ENCODE measurements at regions not wholly inside any gene's neighbourhood (a gene's known extent, or its start where the extent isn't known, plus 50 kb on each side); places are given as distances from the start of the nearest gene placed in this dataset.
"Not testable (repeated sequence)": the region's sequence is repeated elsewhere in the genome, so short reads cannot be mapped to it uniquely, and the experiment has no call there.

GRCh38 chr18:997499-997898 lies 92.8 kb downstream of the ADCYAP1 start:
- no peak for DNase-seq

GRCh38 chr18:998936-999335 lies 94.3 kb downstream of the ADCYAP1 start:
- no peak for DNase-seq

GRCh38 chr18:1002653-1003178 lies 98.0 kb downstream of the ADCYAP1 start:
- DNase-seq: peak; percentile 87

GRCh38 chr18:1003499-1003898 lies 98.8 kb downstream of the ADCYAP1 start:
- no peak for DNase-seq

GRCh38 chr18:1006304-1006703 lies 101.6 kb downstream of the ADCYAP1 start:
- DNase-seq: no peak

- DNase-seq: no peak
These were observed 102.3 kb downstream of the ADCYAP1 start for GRCh38 chr18:1006965-1007364.

- DNase-seq: no peak
These were observed 106.7 kb downstream of the ADCYAP1 start for GRCh38 chr18:1011349-1011748.

GRCh38 chr18:1012775-1013174 lies 108.1 kb downstream of the ADCYAP1 start:
- DNase-seq: peak; percentile 23

- DNase-seq: no peak
These were observed 109.3 kb downstream of the ADCYAP1 start for GRCh38 chr18:1013951-1014350.

GRCh38 chr18:1014509-1014908 lies 109.8 kb downstream of the ADCYAP1 start:
- no peak for DNase-seq

GRCh38 chr18:1014951-1015624 lies 110.4 kb downstream of the ADCYAP1 start:
- peak; percentile 61 for DNase-seq

- no peak for DNase-seq
These were observed 111.1 kb downstream of the ADCYAP1 start for GRCh38 chr18:1015777-1016176.

GRCh38 chr18:1017227-1018058 lies 112.8 kb downstream of the ADCYAP1 start:
- no peak for DNase-seq

GRCh38 chr18:1018181-1018681 lies 113.6 kb downstream of the ADCYAP1 start:
- DNase-seq: no peak

- no peak for DNase-seq
These were observed 114.5 kb downstream of the ADCYAP1 start for GRCh38 chr18:1019191-1019590.

GRCh38 chr18:1020731-1021344 lies 116.2 kb downstream of the ADCYAP1 start:
- no peak for DNase-seq

GRCh38 chr18:1026930-1027329 lies 122.3 kb downstream of the ADCYAP1 start:
- no peak for DNase-seq

GRCh38 chr18:1033092-1033491 lies 128.4 kb downstream of the ADCYAP1 start:
- not testable (repeated sequence) for DNase-seq

GRCh38 chr18:1034971-1035370 lies 130.3 kb downstream of the ADCYAP1 start:
- no peak for DNase-seq

GRCh38 chr18:1036926-1037325 lies 132.3 kb downstream of the ADCYAP1 start:
- no peak for DNase-seq

- DNase-seq: no peak
These were observed 133.1 kb downstream of the ADCYAP1 start for GRCh38 chr18:1037776-1038175.

- DNase-seq: no peak
These were observed 134.8 kb downstream of the ADCYAP1 start for GRCh38 chr18:1039421-1039820.

- DNase-seq: not testable (repeated sequence)
These were observed 138.4 kb downstream of the ADCYAP1 start for GRCh38 chr18:1043039-1043438.
